CD4-positive, alpha-beta T cell treated with Interleukin-15 for 1 hour (primary cell): ENCODE measurements at regions not wholly inside any gene's neighbourhood (a gene's known extent, or its start where the extent isn't known, plus 50 kb on each side); places are given as distances from the start of the nearest gene placed in this dataset.

Source experiments
- DNase-seq: peaks from one replicate; pipeline ENCODE4 v3.0.0-alpha.2; 2020

- DNase-seq: no peak
These were observed 356.9 kb upstream of the CCDC196 start for GRCh38 chr14:66129224-66129623.

GRCh38 chr14:66131111-66131510 is 355.1 kb upstream of the CCDC196 start:
- no peak for DNase-seq

GRCh38 chr14:66133666-66134065 is 352.5 kb upstream of the CCDC196 start:
- no peak for DNase-seq

GRCh38 chr14:66135831-66136230 is 350.3 kb upstream of the CCDC196 start:
- no peak for DNase-seq

- DNase-seq: no peak
These were observed 349.1 kb upstream of the CCDC196 start for GRCh38 chr14:66137081-66137480.

- DNase-seq: no peak
These were observed 346.7 kb upstream of the CCDC196 start for GRCh38 chr14:66139432-66139831.

- DNase-seq: no peak
These were observed 345.8 kb upstream of the CCDC196 start for GRCh38 chr14:66140213-66140918.

- no peak for DNase-seq
These were observed 345.2 kb upstream of the CCDC196 start for GRCh38 chr14:66140963-66141362.

- DNase-seq: no peak
These were observed 344.4 kb upstream of the CCDC196 start for GRCh38 chr14:66141733-66142132.

GRCh38 chr14:66143387-66144112 is 342.6 kb upstream of the CCDC196 start:
- no peak for DNase-seq

- DNase-seq: no peak
These were observed 333.9 kb upstream of the CCDC196 start for GRCh38 chr14:66152302-66152701.

- no peak for DNase-seq
These were observed 333.4 kb upstream of the CCDC196 start for GRCh38 chr14:66152747-66153146.

- DNase-seq: no peak
These were observed 323.1 kb upstream of the CCDC196 start for GRCh38 chr14:66163023-66163422.

- no peak for DNase-seq
These were observed 320.8 kb upstream of the CCDC196 start for GRCh38 chr14:66165337-66165736.

GRCh38 chr14:66174453-66174891 is 311.7 kb upstream of the CCDC196 start:
- DNase-seq: no peak

GRCh38 chr14:66177935-66178334 is 308.2 kb upstream of the CCDC196 start:
- no peak for DNase-seq

GRCh38 chr14:66196670-66197069 is 289.5 kb upstream of the CCDC196 start:
- no peak for DNase-seq

- no peak for DNase-seq
These were observed 288.9 kb upstream of the CCDC196 start for GRCh38 chr14:66197276-66197675.

- no peak for DNase-seq
These were observed 279.6 kb upstream of the CCDC196 start for GRCh38 chr14:66206554-66206953.

- DNase-seq: no peak
These were observed 269.4 kb upstream of the CCDC196 start for GRCh38 chr14:66216763-66217162.

GRCh38 chr14:66219886-66220285 is 266.3 kb upstream of the CCDC196 start:
- DNase-seq: no peak

- no peak for DNase-seq
These were observed 261.5 kb upstream of the CCDC196 start for GRCh38 chr14:66224492-66225178.

GRCh38 chr14:66225337-66225736 is 260.8 kb upstream of the CCDC196 start:
- no peak for DNase-seq
